ENCODE measurements at regions not wholly inside any gene's neighbourhood (a gene's known extent, or its start where the extent isn't known, plus 50 kb on each side); places are given as distances from the start of the nearest gene placed in this dataset.

DNA sequence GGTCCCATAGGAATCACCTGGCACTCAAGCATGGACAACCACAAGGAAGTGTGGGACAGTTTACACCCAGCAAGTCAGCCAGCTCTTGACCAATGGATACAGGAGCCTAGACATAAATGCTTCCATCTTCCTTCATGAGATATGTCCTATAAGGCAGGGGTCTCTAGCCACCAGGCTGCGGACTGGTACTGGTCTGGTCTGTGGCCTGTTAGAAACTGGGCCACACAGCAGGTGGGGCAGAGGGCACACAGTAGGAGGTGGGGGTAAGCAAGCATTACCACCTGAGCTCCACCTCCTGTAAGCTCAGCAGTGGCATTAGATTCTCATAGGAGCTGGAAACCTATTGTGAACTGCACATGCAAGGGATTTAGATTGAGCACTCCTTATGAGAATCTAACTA lies 437.1 kb downstream of the CD109 start:
- TF ChIP-seq POU6F1 (CRISPR knock-in tag; IDR thresholded peaks at IDR 0.05; ENCODE audit: borderline replicate concordance, low read depth), result no peak
- TF ChIP-seq, protein P1, sequence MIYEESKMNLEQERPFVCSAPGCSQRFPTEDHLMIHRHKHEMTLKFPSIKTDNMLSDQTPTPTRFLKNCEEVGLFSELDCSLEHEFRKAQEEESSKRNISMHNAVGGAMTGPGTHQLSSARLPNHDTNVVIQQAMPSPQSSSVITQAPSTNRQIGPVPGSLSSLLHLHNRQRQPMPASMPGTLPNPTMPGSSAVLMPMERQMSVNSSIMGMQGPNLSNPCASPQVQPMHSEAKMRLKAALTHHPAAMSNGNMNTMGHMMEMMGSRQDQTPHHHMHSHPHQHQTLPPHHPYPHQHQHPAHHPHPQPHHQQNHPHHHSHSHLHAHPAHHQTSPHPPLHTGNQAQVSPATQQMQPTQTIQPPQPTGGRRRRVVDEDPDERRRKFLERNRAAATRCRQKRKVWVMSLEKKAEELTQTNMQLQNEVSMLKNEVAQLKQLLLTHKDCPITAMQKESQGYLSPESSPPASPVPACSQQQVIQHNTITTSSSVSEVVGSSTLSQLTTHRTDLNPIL (CRISPR knock-in tag; IDR thresholded peaks at IDR 0.05; ENCODE audit: low read depth), result no peak
- no peak for TF ChIP-seq ZFP3 (CRISPR knock-in tag; IDR thresholded peaks at IDR 0.05)
- TF ChIP-seq PPARA (CRISPR knock-in tag; IDR thresholded peaks at IDR 0.05; ENCODE audit: borderline replicate concordance), result no peak
- no peak for TF ChIP-seq TOX (CRISPR knock-in tag; IDR thresholded peaks at IDR 0.05; ENCODE audit: borderline replicate concordance)
- TF ChIP-seq OSR1 (CRISPR knock-in tag; IDR thresholded peaks at IDR 0.05), result no peak
- no peak for TF ChIP-seq BACH2 (CRISPR knock-in tag; IDR thresholded peaks at IDR 0.05; ENCODE audit: borderline replicate concordance)
- TF ChIP-seq, protein P2, sequence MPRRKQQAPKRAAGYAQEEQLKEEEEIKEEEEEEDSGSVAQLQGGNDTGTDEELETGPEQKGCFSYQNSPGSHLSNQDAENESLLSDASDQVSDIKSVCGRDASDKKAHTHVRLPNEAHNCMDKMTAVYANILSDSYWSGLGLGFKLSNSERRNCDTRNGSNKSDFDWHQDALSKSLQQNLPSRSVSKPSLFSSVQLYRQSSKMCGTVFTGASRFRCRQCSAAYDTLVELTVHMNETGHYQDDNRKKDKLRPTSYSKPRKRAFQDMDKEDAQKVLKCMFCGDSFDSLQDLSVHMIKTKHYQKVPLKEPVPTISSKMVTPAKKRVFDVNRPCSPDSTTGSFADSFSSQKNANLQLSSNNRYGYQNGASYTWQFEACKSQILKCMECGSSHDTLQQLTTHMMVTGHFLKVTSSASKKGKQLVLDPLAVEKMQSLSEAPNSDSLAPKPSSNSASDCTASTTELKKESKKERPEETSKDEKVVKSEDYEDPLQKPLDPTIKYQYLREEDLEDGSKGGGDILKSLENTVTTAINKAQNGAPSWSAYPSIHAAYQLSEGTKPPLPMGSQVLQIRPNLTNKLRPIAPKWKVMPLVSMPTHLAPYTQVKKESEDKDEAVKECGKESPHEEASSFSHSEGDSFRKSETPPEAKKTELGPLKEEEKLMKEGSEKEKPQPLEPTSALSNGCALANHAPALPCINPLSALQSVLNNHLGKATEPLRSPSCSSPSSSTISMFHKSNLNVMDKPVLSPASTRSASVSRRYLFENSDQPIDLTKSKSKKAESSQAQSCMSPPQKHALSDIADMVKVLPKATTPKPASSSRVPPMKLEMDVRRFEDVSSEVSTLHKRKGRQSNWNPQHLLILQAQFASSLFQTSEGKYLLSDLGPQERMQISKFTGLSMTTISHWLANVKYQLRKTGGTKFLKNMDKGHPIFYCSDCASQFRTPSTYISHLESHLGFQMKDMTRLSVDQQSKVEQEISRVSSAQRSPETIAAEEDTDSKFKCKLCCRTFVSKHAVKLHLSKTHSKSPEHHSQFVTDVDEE (CRISPR knock-in tag; IDR thresholded peaks at IDR 0.05), result no peak
- no peak for TF ChIP-seq RARB (CRISPR knock-in tag; IDR thresholded peaks at IDR 0.05)
- no peak for TF ChIP-seq ISL1 (CRISPR knock-in tag; IDR thresholded peaks at IDR 0.05)
- TF ChIP-seq ZNF8 (CRISPR knock-in tag; IDR thresholded peaks at IDR 0.05), result no peak
- TF ChIP-seq, protein P3, sequence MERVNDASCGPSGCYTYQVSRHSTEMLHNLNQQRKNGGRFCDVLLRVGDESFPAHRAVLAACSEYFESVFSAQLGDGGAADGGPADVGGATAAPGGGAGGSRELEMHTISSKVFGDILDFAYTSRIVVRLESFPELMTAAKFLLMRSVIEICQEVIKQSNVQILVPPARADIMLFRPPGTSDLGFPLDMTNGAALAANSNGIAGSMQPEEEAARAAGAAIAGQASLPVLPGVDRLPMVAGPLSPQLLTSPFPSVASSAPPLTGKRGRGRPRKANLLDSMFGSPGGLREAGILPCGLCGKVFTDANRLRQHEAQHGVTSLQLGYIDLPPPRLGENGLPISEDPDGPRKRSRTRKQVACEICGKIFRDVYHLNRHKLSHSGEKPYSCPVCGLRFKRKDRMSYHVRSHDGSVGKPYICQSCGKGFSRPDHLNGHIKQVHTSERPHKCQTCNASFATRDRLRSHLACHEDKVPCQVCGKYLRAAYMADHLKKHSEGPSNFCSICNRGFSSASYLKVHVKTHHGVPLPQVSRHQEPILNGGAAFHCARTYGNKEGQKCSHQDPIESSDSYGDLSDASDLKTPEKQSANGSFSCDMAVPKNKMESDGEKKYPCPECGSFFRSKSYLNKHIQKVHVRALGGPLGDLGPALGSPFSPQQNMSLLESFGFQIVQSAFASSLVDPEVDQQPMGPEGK (CRISPR knock-in tag; IDR thresholded peaks at IDR 0.05; ENCODE audit: borderline replicate concordance), result no peak

Data from SK-N-SH treated with all-trans-retinoic acid at 6 μM for 48 hours (cell line).